HepG2 (cell line): ENCODE measurements at regions not wholly inside any gene's neighbourhood (a gene's known extent, or its start where the extent isn't known, plus 50 kb on each side); places are given as distances from the start of the nearest gene placed in this dataset.

Source experiments
- BHLHE40 ChIP-seq: IDR thresholded peaks from 2 replicates; pipeline ENCODE4 v1.6.1; 2011; ENCODE audit warnings: low read length, improper control_type of control experiment
- CBX5 ChIP-seq: sonication (generic); formaldehyde crosslinking; IDR thresholded peaks from 2 replicates; pipeline ENCODE4 v1.4.0; 2020; ENCODE audit warnings: missing genetic modification reagents, borderline replicate concordance
- MTA3 ChIP-seq: sonication (generic); formaldehyde crosslinking; IDR thresholded peaks from 2 replicates; pipeline ENCODE4 v1.4.0; 2020; ENCODE audit warnings: missing genetic modification reagents
- NFE2 ChIP-seq: sonication (generic); formaldehyde crosslinking; IDR thresholded peaks from 2 replicates; pipeline ENCODE4 v1.4.0; 2020; ENCODE audit warnings: missing genetic modification reagents
- REPIN1 ChIP-seq: sonication (generic); formaldehyde crosslinking; IDR thresholded peaks from 2 replicates; pipeline ENCODE4 v1.8.0; 2022; ENCODE audit warnings: missing genetic modification reagents, low read depth, mild to moderate bottlenecking, borderline replicate concordance
- SIN3B ChIP-seq: fragments of 150-350 bp; IDR thresholded peaks from 2 replicates; pipeline ENCODE4 v1.6.1; 2014; ENCODE audit warnings: low read length
- ZBTB8A ChIP-seq: sonication (generic); formaldehyde crosslinking; IDR thresholded peaks from 2 replicates; pipeline ENCODE4 v1.4.0; 2020; ENCODE audit warnings: mild to moderate bottlenecking, low read depth, missing genetic modification reagents, borderline replicate concordance
- ZNF30 ChIP-seq: sonication (generic); formaldehyde crosslinking; IDR thresholded peaks from 2 replicates; pipeline ENCODE4 v1.5.0; 2020; ENCODE audit warnings: mild to moderate bottlenecking, missing genetic modification reagents
- ZNF652 ChIP-seq: IDR thresholded peaks from 2 replicates; pipeline ENCODE4 v1.6.1; 2016; ENCODE audit warnings: low read depth, borderline replicate concordance
- ZNF75D ChIP-seq: sonication (generic); formaldehyde crosslinking; IDR thresholded peaks from 2 replicates; pipeline ENCODE4 v1.8.1; 2023; ENCODE audit warnings: missing genetic modification reagents, mild to moderate bottlenecking, borderline replicate concordance
- ZNF883 ChIP-seq: sonication (generic); formaldehyde crosslinking; IDR thresholded peaks from 2 replicates; pipeline ENCODE4 v1.5.1; 2020; ENCODE audit warnings: mild to moderate bottlenecking, missing genetic modification reagents; ENCODE audit errors: not compliant biosample characterization
- TF ChIP-seq, protein P1 (sequence below): sonication (generic); formaldehyde crosslinking; IDR thresholded peaks from 2 replicates; pipeline ENCODE4 v1.8.0; 2022; ENCODE audit warnings: missing genetic modification reagents, mild to moderate bottlenecking, inconsistent platforms, borderline replicate concordance
- TF ChIP-seq, protein P2 (sequence below): IDR thresholded peaks from 2 replicates; pipeline ENCODE4 v1.6.1; 2016; ENCODE audit warnings: low read depth
- TF ChIP-seq, protein P3 (sequence below): sonication (generic); formaldehyde crosslinking; IDR thresholded peaks from 2 replicates; pipeline ENCODE4 v1.4.0; 2020; ENCODE audit warnings: missing genetic modification reagents, mild to moderate bottlenecking, borderline replicate concordance
- TF ChIP-seq, protein P4 (sequence below): sonication (generic); formaldehyde crosslinking; IDR thresholded peaks from 2 replicates; pipeline ENCODE4 v1.4.0; 2020; ENCODE audit warnings: mild to moderate bottlenecking, missing genetic modification reagents
- TF ChIP-seq, protein P5 (sequence below): sonication (generic); formaldehyde crosslinking; IDR thresholded peaks from 2 replicates; pipeline ENCODE4 v1.5.0; 2020; ENCODE audit warnings: missing genetic modification reagents
- TF ChIP-seq, protein P6 (sequence below): fragments of 450-650 bp; IDR thresholded peaks from 2 replicates; pipeline ENCODE4 v1.6.1; 2016
- TF ChIP-seq, protein P7 (sequence below): sonication (generic); formaldehyde crosslinking; IDR thresholded peaks from 2 replicates; pipeline ENCODE4 v1.8.0; 2022; ENCODE audit warnings: mild to moderate bottlenecking, missing genetic modification reagents, moderate library complexity
- TF ChIP-seq, protein P8 (sequence below): sonication (generic); formaldehyde crosslinking; conservative IDR thresholded peaks from 2 replicates; pipeline ENCODE4 v1.4.0; 2020; ENCODE audit warnings: missing genetic modification reagents

DNA sequence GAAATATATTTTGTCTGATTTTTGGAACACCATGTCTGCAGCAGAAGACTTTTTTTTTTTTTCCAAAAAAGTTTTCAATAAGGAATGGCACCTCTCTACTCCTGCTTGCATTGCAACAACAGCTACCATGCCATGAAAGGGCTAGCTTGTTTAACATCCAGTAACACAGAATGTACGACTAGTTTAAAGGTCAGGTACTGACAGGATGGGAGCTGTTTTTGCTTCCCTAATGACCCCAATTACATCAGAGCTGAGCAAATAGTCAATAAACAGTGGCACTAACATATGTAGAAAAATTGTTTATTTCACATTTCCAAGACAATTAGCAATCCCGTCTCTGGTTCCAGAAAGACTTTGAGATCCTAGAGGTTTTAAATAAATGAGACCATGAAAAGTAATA is 693.8 kb downstream of the NR2F1-AS1 start (continued):
- TF ChIP-seq BHLHE40 (no peak), ZNF75D (CRISPR knock-in tag) (no peak), MTA3 (CRISPR knock-in tag) (no peak), ZNF652 (CRISPR knock-in tag) (no peak), ZNF883 (CRISPR knock-in tag) (no peak), NFE2 (CRISPR knock-in tag) (no peak), CBX5 (CRISPR knock-in tag) (no peak), SIN3B (no peak), ZBTB8A (no peak), ZNF30 (CRISPR knock-in tag) (no peak), REPIN1 (CRISPR knock-in tag) (peak; percentile 66; the same call in 1 of the 2 replicates)
- TF ChIP-seq, protein P1, sequence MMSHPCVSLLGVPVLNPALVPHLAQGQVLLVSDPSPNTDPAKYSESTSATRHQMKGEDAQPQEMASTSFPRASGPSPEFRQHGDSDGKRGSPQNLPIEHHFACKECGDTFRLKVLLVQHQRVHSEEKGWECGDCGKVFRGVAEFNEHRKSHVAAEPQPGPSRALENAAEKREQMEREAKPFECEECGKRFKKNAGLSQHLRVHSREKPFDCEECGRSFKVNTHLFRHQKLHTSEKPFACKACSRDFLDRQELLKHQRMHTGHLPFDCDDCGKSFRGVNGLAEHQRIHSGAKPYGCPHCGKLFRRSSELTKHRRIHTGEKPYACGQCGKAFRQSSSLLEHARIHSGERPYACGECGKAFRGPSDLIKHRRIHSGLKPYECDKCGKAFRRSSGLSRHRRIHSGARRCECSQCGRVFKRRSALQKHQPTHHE: no peak
- TF ChIP-seq, protein P2, sequence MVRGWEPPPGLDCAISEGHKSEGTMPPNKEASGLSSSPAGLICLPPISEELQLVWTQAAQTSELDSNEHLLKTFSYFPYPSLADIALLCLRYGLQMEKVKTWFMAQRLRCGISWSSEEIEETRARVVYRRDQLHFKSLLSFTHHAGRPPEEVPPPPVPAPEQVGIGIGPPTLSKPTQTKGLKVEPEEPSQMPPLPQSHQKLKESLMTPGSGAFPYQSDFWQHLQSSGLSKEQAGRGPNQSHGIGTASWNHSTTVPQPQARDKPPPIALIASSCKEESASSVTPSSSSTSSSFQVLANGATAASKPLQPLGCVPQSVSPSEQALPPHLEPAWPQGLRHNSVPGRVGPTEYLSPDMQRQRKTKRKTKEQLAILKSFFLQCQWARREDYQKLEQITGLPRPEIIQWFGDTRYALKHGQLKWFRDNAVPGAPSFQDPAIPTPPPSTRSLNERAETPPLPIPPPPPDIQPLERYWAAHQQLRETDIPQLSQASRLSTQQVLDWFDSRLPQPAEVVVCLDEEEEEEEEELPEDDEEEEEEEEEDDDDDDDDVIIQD (CRISPR knock-in tag): peak; percentile 99
- TF ChIP-seq, protein P3, sequence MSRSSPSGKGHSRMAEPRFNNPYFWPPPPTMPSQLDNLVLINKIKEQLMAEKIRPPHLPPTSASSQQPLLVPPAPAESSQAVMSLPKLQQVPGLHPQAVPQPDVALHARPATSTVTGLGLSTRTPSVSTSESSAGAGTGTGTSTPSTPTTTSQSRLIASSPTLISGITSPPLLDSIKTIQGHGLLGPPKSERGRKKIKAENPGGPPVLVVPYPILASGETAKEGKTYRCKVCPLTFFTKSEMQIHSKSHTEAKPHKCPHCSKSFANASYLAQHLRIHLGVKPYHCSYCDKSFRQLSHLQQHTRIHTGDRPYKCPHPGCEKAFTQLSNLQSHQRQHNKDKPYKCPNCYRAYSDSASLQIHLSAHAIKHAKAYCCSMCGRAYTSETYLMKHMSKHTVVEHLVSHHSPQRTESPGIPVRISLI (CRISPR knock-in tag): peak; percentile 87
- TF ChIP-seq, protein P4, sequence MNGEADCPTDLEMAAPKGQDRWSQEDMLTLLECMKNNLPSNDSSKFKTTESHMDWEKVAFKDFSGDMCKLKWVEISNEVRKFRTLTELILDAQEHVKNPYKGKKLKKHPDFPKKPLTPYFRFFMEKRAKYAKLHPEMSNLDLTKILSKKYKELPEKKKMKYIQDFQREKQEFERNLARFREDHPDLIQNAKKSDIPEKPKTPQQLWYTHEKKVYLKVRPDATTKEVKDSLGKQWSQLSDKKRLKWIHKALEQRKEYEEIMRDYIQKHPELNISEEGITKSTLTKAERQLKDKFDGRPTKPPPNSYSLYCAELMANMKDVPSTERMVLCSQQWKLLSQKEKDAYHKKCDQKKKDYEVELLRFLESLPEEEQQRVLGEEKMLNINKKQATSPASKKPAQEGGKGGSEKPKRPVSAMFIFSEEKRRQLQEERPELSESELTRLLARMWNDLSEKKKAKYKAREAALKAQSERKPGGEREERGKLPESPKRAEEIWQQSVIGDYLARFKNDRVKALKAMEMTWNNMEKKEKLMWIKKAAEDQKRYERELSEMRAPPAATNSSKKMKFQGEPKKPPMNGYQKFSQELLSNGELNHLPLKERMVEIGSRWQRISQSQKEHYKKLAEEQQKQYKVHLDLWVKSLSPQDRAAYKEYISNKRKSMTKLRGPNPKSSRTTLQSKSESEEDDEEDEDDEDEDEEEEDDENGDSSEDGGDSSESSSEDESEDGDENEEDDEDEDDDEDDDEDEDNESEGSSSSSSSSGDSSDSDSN (CRISPR knock-in tag): no peak
- TF ChIP-seq, protein P5, sequence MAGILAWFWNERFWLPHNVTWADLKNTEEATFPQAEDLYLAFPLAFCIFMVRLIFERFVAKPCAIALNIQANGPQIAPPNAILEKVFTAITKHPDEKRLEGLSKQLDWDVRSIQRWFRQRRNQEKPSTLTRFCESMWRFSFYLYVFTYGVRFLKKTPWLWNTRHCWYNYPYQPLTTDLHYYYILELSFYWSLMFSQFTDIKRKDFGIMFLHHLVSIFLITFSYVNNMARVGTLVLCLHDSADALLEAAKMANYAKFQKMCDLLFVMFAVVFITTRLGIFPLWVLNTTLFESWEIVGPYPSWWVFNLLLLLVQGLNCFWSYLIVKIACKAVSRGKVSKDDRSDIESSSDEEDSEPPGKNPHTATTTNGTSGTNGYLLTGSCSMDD: no peak
- TF ChIP-seq, protein P6, sequence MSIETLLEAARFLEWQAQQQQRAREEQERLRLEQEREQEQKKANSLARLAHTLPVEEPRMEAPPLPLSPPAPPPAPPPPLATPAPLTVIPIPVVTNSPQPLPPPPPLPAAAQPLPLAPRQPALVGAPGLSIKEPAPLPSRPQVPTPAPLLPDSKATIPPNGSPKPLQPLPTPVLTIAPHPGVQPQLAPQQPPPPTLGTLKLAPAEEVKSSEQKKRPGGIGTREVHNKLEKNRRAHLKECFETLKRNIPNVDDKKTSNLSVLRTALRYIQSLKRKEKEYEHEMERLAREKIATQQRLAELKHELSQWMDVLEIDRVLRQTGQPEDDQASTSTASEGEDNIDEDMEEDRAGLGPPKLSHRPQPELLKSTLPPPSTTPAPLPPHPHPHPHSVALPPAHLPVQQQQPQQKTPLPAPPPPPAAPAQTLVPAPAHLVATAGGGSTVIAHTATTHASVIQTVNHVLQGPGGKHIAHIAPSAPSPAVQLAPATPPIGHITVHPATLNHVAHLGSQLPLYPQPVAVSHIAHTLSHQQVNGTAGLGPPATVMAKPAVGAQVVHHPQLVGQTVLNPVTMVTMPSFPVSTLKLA: no peak
- TF ChIP-seq, protein P7, sequence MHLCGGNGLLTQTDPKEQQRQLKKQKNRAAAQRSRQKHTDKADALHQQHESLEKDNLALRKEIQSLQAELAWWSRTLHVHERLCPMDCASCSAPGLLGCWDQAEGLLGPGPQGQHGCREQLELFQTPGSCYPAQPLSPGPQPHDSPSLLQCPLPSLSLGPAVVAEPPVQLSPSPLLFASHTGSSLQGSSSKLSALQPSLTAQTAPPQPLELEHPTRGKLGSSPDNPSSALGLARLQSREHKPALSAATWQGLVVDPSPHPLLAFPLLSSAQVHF (CRISPR knock-in tag): no peak
- TF ChIP-seq, protein P8, sequence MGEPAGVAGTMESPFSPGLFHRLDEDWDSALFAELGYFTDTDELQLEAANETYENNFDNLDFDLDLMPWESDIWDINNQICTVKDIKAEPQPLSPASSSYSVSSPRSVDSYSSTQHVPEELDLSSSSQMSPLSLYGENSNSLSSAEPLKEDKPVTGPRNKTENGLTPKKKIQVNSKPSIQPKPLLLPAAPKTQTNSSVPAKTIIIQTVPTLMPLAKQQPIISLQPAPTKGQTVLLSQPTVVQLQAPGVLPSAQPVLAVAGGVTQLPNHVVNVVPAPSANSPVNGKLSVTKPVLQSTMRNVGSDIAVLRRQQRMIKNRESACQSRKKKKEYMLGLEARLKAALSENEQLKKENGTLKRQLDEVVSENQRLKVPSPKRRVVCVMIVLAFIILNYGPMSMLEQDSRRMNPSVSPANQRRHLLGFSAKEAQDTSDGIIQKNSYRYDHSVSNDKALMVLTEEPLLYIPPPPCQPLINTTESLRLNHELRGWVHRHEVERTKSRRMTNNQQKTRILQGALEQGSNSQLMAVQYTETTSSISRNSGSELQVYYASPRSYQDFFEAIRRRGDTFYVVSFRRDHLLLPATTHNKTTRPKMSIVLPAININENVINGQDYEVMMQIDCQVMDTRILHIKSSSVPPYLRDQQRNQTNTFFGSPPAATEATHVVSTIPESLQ: 0 out of 2 replicates have a peak, but pooled peaks have one; percentile 77
